Lower leg skin (tissue), 4 donors: ENCODE measurements at regions not wholly inside any gene's neighbourhood (a gene's known extent, or its start where the extent isn't known, plus 50 kb on each side); places are given as distances from the start of the nearest gene placed in this dataset.

Experiments used
- DNase-seq, 2 donors: peaks; one replicate each; pipeline ENCODE4 v3.0.0-alpha.2; 2019; ENCODE audit warnings: low spot score in 2 of 2
- H3K4me3 ChIP-seq: fragments of 200-600 bp; sonication (generic); 2 replicates; pipeline ENCODE4 v1.5.1; 2017; ENCODE audit warnings: mild to moderate bottlenecking, low read depth; ENCODE audit not compliant: poor library complexity, severe bottlenecking
- CTCF ChIP-seq, 3 donors: fragments of 450-650 bp; IDR thresholded peaks; one replicate each; pipeline ENCODE4 v1.5.1; 2016; ENCODE audit warnings: antibody characterized with exemption in 3 of 3, mild to moderate bottlenecking in 3 of 3, moderate library complexity in 2 of 3
- POLR2A ChIP-seq, 2 donors: fragments of 450-650 bp; IDR thresholded peaks; one replicate each; pipeline ENCODE4 v1.6.1; 2016 to 2017; ENCODE audit warnings: antibody characterized with exemption in 2 of 2, mild to moderate bottlenecking in 1 of 2, moderate library complexity in 1 of 2
- WGBS, 2 donors: methylation state at CpG; one replicate each; pipeline ENCODE4 v1.1.5; 2018; 5-methylcytosine and 5-hydroxymethylcytosine counted together
- intact Hi-C: fragments of 100-400 bp; cut with DNase I; formaldehyde crosslinking; loops from one replicate; pipeline ENCODE4 v1.15.0; 2023; ENCODE audit warnings: low total_unique reads

DNA sequence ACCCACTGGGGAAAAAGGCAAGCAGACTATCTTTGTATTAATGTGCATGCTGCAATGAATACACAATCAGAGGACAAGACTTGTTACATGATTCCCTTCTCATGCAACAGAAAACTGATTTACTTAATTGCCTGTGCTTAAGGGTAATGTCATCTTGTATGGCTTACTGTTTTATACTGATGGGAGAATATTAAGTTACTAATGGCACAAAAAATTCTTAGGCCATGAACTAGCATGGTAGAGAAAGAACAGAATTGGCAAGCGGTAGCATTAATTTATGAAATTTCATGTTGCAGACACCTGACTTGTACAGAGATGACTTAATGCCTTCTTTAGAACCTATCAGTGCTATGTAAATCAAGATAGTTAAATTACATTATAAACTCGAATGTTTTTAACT, 282.3 kb downstream of the CNTN3 start:
- 60 to 75% methylated on average over 2 of the region's 2 CpGs for WGBS, 2 donors
- no peak for DNase-seq
- H3K4me3 ChIP-seq: no peak overlapping the region
- intact Hi-C loops: no loop called here
- TF ChIP-seq CTCF (IDR thresholded peaks at IDR 0.05) (no peak), POLR2A (IDR thresholded peaks at IDR 0.05) (no peak)

DNA sequence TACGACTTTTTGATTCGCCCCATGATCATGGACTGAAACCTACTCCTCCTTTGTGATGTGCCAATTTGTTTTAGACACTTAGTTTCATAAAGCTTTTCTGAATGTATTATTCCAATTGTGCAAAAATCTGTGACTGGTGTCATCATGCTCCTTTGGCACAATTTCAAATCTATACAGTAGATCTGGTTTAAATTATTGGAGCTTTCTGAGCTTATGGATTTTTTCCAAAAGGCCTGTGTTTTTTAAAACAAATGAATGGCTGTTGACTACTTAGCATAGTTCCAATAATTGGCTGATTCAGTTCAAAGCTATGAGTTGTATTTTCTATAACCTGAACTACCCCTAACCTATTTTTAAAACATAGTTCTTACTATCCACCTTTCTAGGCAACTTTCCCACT, 282.7 kb downstream of the CNTN3 start:
- intact Hi-C loops: no loop called here
- TF ChIP-seq POLR2A (IDR thresholded peaks at IDR 0.05): no peak
- no peak for TF ChIP-seq CTCF (IDR thresholded peaks at IDR 0.05)
- WGBS, 2 donors: 80 to 81% methylated on average over 2 of the region's 2 CpGs
- no peak for DNase-seq
- H3K4me3 ChIP-seq: no peak overlapping the region

- no peak for TF ChIP-seq POLR2A (IDR thresholded peaks at IDR 0.05)
- TF ChIP-seq CTCF (IDR thresholded peaks at IDR 0.05): no peak
- intact Hi-C loops: no loop called here
- H3K4me3 ChIP-seq: no peak overlapping the region
- no peak for DNase-seq
Observed at GRCh38 chr3:74329096-74329495, 285.4 kb downstream of the CNTN3 start.

- 81 to 88% methylated on average over 2 of the region's 2 CpGs for WGBS, 2 donors
- no peak overlapping the region for H3K4me3 ChIP-seq
Observed at GRCh38 chr3:74328435-74328834, 286.0 kb downstream of the CNTN3 start.

DNA sequence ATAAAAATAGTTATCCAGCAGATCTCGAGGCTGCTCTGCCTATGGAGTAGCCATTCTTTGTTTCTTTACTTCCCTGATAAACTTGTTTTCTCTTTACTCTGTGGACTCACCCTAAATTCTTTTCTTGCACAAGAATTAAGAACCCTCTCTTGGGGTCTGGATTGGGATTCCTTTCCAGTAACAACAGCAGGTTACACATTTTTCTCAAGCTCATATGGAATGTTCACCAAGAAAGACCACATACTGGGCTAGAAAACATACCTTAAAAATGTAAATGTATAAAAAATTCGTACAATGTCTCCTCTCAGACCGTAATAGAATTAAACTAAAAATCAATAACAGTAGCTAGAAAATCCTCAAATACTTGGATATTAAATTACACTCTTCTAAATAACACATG, 299.2 kb downstream of the CNTN3 start:
- H3K4me3 ChIP-seq: no peak overlapping the region
- TF ChIP-seq POLR2A (IDR thresholded peaks at IDR 0.05): no peak
- no peak for TF ChIP-seq CTCF (IDR thresholded peaks at IDR 0.05)
- DNase-seq: no peak
- intact Hi-C loops: no loop called here
- 75 to 76% methylated on average over 3 of the region's 3 CpGs for WGBS, 2 donors

More at GRCh38 chr3:74328435-74328834, 286.0 kb downstream of the CNTN3 start:
- no peak for DNase-seq
- intact Hi-C loops: no loop called here
- no peak for TF ChIP-seq CTCF (IDR thresholded peaks at IDR 0.05)
- no peak for TF ChIP-seq POLR2A (IDR thresholded peaks at IDR 0.05)

DNA sequence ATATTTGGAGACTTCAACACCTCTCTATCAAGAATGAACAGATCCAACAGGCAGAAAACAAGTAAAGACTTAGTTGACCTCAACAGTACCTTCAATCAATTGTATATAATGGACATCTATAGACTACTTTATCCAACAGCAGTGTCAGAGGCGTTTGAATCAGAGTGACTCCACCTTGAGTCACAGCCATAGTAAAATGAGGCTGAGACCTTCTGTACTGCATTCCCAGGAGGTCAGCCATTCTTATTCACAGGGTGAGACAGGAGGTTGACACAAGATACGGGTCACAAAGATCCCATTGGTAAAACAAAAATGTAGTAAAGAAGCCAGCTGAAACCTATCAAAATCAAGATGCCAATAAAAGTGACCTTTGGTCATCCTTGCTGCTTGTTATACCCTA, 299.8 kb downstream of the CNTN3 start:
- TF ChIP-seq CTCF (IDR thresholded peaks at IDR 0.05) (no peak), POLR2A (IDR thresholded peaks at IDR 0.05) (no peak)
- no peak overlapping the region for H3K4me3 ChIP-seq
- 84 to 91% methylated on average over 2 of the region's 2 CpGs for WGBS, 2 donors
- intact Hi-C loops: no loop called here
- no peak for DNase-seq
